ENCODE measurements at regions not wholly inside any gene's neighbourhood (a gene's known extent, or its start where the extent isn't known, plus 50 kb on each side); places are given as distances from the start of the nearest gene placed in this dataset.

DNA sequence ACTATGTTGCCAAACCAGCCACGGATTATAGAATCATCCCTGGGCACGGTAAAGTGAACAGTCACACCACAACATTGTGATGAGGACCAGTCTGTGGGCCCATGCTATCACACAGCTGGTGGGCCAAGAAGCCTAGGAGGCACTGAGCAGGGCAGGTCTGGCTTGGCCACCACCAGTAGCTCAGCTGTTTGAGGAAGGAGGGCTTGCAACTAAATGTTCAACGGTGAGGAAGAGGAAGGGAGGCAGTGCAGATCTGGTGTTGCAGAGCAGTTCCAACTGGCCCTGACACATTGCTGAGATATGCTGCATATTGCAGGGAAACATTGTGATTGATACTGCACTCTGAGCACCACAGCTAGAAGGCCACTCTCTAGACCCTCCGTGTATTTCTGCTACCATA, 77.9 kb upstream of the ATG10 start:
- H3K27me3 ChIP-seq (ENCODE audit: control insufficient read depth, insufficient read depth, low read length), result peaks cover 2% of the 10 kb centered on the region; the same call in 1 of the 2 replicates
- H3K4me3 ChIP-seq (ENCODE audit: insufficient read depth, low read depth, low read length), result no peak overlapping the region
- H3K56ac ChIP-seq (ENCODE audit: extremely low read depth, insufficient read depth, low read length), result no peak overlapping the region
- DNase-seq, result no peak
- H2BK5ac ChIP-seq (ENCODE audit: low read depth, low read length, poor library complexity, severe bottlenecking), result no peak overlapping the region
- no peak overlapping the region for H3K14ac ChIP-seq (replicated peaks; ENCODE audit: low read depth, low read length)
- H4K8ac ChIP-seq (ENCODE audit: low read depth in 2 of 2, low read length in 2 of 2), result no peak overlapping the region
- no peak overlapping the region for H3K27ac ChIP-seq (ENCODE audit: insufficient read depth, low read length)
- H3K4me2 ChIP-seq (ENCODE audit: low read depth, low read length), result no peak overlapping the region
- H3K4ac ChIP-seq (ENCODE audit: low read depth, low read length), result no peak overlapping the region
- intact Hi-C loops (cut with micrococcal nuclease) (no loop called here), dilution Hi-C loops (cut with HindIII; ENCODE audit: low sequenced_read_pairs, unreplicated experiment) (no loop called here), in situ Hi-C loops (cut with MboI; ENCODE audit: low sequenced_read_pairs) (no loop called here)
- H4K91ac ChIP-seq (ENCODE audit: insufficient read depth, low read depth, low read length), result no peak overlapping the region
- no peaks in the 10 kb centered on the region for H4K20me1 ChIP-seq (ENCODE audit: insufficient read depth, low read length)
- H3K9me1 ChIP-seq (ENCODE audit: insufficient read depth, low read length), result no peaks in the 10 kb centered on the region
- H4K5ac ChIP-seq (ENCODE audit: low read depth, low read length), result no peak overlapping the region
- no peak overlapping the region for H3K9ac ChIP-seq (ENCODE audit: low read depth, low read length)
- no peak overlapping the region for H2BK120ac ChIP-seq (ENCODE audit: low read depth, low read length)
- no peaks in the 10 kb centered on the region for H3K79me1 ChIP-seq (ENCODE audit: low read depth in 1 of 2, low read length in 2 of 2)
- ChIA-PET CTCF (no interaction called here), POLR2A (ENCODE audit: unreplicated experiment) (no interaction called here)
- no peak overlapping the region for H2BK15ac ChIP-seq (ENCODE audit: low read depth, low read length)
- no peak overlapping the region for H2AK9ac ChIP-seq (replicated peaks; ENCODE audit: low read depth, low read length, poor library complexity)
- no peaks in the 10 kb centered on the region for H3K4me1 ChIP-seq (ENCODE audit: control insufficient read depth, insufficient read depth, low read length)
- BruUV-seq (replicated peaks), result no TSS peak
- no peak overlapping the region; the same call in 1 of the 2 replicates for H3K23ac ChIP-seq (ENCODE audit: low read depth, low read length)
- 54% methylated on average over 2 of the region's 4 CpGs; no CpG with 5 or more reads in 1 of the 2 experiments for WGBS, 2 experiments (ENCODE audit: extremely low coverage in 2 of 2, insufficient read length in 1 of 2)
- H2AK5ac ChIP-seq (ENCODE audit: low read depth, low read length), result no peak overlapping the region
- no peak for TF ChIP-seq RCOR1 (IDR thresholded peaks at IDR 0.05; ENCODE audit: insufficient replicate concordance, low read length)
- no peak for TF ChIP-seq MAZ (IDR thresholded peaks at IDR 0.05; ENCODE audit: borderline replicate concordance, low read depth, low read length)
- TF ChIP-seq NFE2L2 (IDR thresholded peaks at IDR 0.05; ENCODE audit: low read depth, low read length), result no peak
- TF ChIP-seq MAFK (IDR thresholded peaks at IDR 0.05; ENCODE audit: low read depth, low read length), result no peak
- no peak for TF ChIP-seq POLR2A (IDR thresholded peaks at IDR 0.05; ENCODE audit: low read depth, low read length)
- no peak for TF ChIP-seq BHLHE40 (IDR thresholded peaks at IDR 0.05; ENCODE audit: low read depth, low read length)
- no peak for TF ChIP-seq RAD21 (IDR thresholded peaks at IDR 0.05; ENCODE audit: low read length)
- TF ChIP-seq CEBPB (IDR thresholded peaks at IDR 0.05; ENCODE audit: low read depth, low read length), result no peak
- TF ChIP-seq, protein P1, sequence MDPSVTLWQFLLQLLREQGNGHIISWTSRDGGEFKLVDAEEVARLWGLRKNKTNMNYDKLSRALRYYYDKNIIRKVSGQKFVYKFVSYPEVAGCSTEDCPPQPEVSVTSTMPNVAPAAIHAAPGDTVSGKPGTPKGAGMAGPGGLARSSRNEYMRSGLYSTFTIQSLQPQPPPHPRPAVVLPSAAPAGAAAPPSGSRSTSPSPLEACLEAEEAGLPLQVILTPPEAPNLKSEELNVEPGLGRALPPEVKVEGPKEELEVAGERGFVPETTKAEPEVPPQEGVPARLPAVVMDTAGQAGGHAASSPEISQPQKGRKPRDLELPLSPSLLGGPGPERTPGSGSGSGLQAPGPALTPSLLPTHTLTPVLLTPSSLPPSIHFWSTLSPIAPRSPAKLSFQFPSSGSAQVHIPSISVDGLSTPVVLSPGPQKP (IDR thresholded peaks at IDR 0.05; ENCODE audit: borderline replicate concordance, low read depth, low read length), result no peak
- TF ChIP-seq, protein P2, sequence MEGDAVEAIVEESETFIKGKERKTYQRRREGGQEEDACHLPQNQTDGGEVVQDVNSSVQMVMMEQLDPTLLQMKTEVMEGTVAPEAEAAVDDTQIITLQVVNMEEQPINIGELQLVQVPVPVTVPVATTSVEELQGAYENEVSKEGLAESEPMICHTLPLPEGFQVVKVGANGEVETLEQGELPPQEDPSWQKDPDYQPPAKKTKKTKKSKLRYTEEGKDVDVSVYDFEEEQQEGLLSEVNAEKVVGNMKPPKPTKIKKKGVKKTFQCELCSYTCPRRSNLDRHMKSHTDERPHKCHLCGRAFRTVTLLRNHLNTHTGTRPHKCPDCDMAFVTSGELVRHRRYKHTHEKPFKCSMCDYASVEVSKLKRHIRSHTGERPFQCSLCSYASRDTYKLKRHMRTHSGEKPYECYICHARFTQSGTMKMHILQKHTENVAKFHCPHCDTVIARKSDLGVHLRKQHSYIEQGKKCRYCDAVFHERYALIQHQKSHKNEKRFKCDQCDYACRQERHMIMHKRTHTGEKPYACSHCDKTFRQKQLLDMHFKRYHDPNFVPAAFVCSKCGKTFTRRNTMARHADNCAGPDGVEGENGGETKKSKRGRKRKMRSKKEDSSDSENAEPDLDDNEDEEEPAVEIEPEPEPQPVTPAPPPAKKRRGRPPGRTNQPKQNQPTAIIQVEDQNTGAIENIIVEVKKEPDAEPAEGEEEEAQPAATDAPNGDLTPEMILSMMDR (conservative IDR thresholded peaks at IDR 0.05; ENCODE audit: low read depth, low read length), result no peak
- no peak for TF ChIP-seq CHD1 (IDR thresholded peaks at IDR 0.05; ENCODE audit: low read depth, low read length)
- no peak for TF ChIP-seq MXI1 (IDR thresholded peaks at IDR 0.05; ENCODE audit: borderline replicate concordance, low read depth, low read length)
- TF ChIP-seq, protein P3, sequence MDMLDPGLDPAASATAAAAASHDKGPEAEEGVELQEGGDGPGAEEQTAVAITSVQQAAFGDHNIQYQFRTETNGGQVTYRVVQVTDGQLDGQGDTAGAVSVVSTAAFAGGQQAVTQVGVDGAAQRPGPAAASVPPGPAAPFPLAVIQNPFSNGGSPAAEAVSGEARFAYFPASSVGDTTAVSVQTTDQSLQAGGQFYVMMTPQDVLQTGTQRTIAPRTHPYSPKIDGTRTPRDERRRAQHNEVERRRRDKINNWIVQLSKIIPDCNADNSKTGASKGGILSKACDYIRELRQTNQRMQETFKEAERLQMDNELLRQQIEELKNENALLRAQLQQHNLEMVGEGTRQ (IDR thresholded peaks at IDR 0.05; ENCODE audit: low read depth, low read length), result no peak
- TF ChIP-seq FOS (IDR thresholded peaks at IDR 0.05; ENCODE audit: low read depth, low read length), result no peak
- TF ChIP-seq RFX5 (IDR thresholded peaks at IDR 0.05; ENCODE audit: low read depth, low read length), result no peak
- H2BK20ac ChIP-seq (ENCODE audit: low read depth, low read length), result no peak overlapping the region
- no peaks in the 10 kb centered on the region for H3K9me3 ChIP-seq (ENCODE audit: control insufficient read depth, insufficient read depth, low read length)
- H2AFZ ChIP-seq (replicated peaks; ENCODE audit: low read length, poor library complexity), result peak overlapping the region; percentile 58
- no peak overlapping the region for H3K18ac ChIP-seq (ENCODE audit: low read depth, low read length)
- no peak for ATAC-seq (ENCODE audit: low read depth)
- no peaks in the 10 kb centered on the region for H3K36me3 ChIP-seq (ENCODE audit: control insufficient read depth, insufficient read depth, low read length)
